Neural progenitor cell (in vitro differentiated cells): ENCODE measurements at regions not wholly inside any gene's neighbourhood (a gene's known extent, or its start where the extent isn't known, plus 50 kb on each side); places are given as distances from the start of the nearest gene placed in this dataset.

Experiments
- EZH2 ChIP-seq: fragments of 200-600 bp; sonication (generic); IDR thresholded peaks from 2 replicates; pipeline ENCODE4 v1.6.1; 2017; ENCODE audit warnings: antibody characterized with exemption, mild to moderate bottlenecking, moderate library complexity
- TF ChIP-seq, protein P1 (sequence below): fragments of 200-600 bp; sonication (generic); IDR thresholded peaks from 2 replicates; pipeline ENCODE4 v1.5.1; 2017; ENCODE audit warnings: antibody characterized with exemption, mild to moderate bottlenecking

DNA sequence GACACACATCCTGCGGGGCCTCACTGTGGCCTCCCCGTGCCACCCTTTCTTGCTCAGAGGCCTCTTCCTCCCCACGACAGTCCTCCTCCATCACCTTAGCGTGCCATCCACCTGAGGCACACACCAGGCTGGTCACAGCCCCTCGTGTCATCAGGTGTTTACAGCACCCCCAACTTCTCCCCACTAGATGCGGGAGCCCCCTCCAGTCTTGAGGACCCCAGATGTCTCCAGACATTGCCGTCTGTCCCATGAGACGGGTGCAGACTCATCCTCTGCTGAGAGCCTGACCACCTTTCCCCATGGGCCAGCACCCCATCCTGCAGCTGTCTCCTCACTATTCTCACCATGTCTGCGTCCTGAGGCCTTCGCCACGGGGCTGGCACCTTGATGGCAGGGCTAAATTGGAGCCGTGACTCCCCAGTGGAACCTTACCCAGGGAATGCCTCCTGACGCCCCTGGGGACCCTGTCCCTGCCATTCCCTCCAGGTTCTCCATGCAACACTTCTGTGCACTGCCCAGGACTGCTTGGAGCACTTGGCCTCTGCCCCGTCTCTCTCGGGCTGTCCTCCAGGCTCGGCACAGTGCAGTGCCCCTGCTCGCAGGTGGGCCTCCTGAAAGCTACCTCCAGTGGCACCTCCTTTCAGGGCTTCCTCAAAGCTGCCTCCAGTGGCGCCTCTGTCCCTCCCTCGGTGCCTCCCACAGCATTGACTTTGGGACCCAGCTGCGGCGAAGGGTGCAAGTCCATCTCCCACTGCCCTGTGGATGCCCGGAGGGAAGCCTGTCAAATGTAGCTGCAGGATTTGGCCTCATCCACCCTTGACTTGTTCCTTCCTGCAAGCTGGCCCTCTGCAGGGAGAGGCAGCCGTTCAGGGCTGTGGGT lies 1386.8 kb downstream of the BRD1 start:
- TF ChIP-seq, protein P1, sequence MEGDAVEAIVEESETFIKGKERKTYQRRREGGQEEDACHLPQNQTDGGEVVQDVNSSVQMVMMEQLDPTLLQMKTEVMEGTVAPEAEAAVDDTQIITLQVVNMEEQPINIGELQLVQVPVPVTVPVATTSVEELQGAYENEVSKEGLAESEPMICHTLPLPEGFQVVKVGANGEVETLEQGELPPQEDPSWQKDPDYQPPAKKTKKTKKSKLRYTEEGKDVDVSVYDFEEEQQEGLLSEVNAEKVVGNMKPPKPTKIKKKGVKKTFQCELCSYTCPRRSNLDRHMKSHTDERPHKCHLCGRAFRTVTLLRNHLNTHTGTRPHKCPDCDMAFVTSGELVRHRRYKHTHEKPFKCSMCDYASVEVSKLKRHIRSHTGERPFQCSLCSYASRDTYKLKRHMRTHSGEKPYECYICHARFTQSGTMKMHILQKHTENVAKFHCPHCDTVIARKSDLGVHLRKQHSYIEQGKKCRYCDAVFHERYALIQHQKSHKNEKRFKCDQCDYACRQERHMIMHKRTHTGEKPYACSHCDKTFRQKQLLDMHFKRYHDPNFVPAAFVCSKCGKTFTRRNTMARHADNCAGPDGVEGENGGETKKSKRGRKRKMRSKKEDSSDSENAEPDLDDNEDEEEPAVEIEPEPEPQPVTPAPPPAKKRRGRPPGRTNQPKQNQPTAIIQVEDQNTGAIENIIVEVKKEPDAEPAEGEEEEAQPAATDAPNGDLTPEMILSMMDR = no peak
- no peak for TF ChIP-seq EZH2
